ENCODE measurements at regions not wholly inside any gene's neighbourhood (a gene's known extent, or its start where the extent isn't known, plus 50 kb on each side); places are given as distances from the start of the nearest gene placed in this dataset.

GRCh38 chr6:44664716-44665115 lies 277.2 kb downstream of the CDC5L start:
- no peak for DNase-seq

- DNase-seq: no peak
These were observed 277.6 kb downstream of the CDC5L start for GRCh38 chr6:44665143-44665542.

GRCh38 chr6:44665683-44666082 lies 278.2 kb downstream of the CDC5L start:
- no peak for DNase-seq

DNA sequence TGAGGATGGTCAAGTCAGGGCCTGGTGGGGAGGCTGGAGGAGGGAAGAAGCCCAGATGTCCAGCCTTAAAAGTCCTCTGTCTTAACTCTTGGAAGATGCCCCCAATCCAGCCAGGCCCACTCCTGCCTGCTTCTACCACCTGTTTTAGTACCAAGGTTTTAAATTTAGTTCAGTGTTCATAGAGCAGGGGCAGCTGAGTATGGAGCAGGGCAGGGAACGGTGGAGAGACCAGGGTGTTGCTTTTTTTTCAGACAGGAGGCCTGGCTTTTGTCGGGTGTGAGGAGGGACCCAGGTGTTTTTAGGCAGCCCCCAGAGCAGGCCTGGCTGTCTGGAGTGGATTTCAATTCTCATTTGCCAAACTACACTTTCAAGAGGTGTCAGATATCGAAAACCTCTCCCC lies 278.8 kb downstream of the CDC5L start:
- no peak for DNase-seq

GRCh38 chr6:44667226-44667625 lies 279.7 kb downstream of the CDC5L start:
- no peak for DNase-seq

DNA sequence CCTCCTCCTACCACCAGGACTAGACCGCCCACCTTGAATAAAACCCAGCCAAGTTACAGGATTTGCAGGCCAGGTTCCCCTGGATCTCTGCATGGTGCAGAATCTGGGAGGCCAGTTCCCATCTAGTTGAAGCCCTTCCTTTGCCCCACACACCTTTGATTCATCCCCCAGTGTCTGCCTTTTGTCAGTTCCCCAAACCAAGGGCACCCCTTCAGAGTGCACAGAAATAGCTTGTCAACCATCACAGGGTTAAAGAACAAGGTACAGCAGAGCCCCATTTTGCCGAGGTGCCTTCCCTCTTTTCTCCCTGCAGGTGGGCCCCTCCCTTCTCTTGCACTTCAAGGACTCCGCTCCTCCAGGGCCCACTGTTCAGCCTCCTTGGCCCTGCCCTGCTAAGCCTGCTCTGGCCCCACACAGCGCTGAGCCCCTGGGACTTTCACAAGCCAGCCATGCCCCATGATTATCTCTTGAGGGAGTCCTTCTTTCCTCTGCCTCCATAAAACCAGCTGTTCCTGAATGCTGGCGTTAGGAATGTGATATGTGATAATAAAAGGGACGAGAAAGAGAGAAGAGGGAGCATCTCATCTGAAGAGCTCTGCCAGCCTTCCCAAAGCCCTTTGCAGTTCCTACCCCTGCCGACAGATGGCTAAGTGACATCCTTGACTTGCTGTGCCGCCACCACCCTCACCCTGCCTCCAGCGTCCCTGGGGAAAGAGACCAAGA lies 280.3 kb downstream of the CDC5L start:
- DNase-seq: no peak

- DNase-seq: no peak
These were observed 281.0 kb downstream of the CDC5L start for GRCh38 chr6:44668391-44668930.

GRCh38 chr6:44668976-44669934 lies 281.7 kb downstream of the CDC5L start:
- no peak for DNase-seq

DNA sequence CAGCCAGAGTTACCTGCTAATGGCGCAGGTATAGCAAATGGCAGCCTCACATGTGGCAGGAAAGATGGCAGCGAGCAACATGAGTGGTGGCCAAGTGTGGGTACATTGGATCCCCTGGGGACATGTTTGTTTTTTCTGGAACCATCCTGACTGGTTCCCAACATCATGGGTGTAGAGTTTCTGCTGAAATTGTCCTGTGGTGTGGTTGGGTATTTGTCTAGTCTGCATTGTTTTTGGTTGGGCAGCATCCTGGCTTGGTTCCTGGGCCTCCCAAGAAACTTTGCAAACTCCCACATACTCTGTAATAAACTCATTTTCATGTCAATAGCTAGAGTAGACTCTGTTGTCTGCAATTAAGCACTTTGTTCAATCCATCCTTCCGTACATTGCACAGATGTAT lies 282.6 kb downstream of the CDC5L start:
- DNase-seq: no peak

DNA sequence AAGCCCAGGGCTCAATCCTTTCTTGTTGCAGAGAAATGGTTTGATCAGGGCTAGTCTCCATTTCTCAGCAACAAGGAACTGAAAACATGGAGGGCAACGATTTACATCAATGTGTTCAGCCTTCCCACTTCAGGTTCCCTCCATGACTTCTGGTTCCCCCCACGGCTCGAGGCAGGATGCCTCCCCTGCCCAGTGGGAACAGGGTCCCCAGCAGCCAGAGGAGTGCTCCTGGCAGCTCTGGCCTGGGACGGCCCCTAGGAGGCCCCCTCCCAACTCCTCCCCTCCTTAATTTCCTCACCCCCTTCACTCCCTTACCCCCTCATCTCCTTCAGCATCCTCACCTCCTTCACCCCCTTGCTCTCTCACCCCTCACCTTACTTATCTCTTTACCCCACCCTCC lies 283.8 kb downstream of the CDC5L start:
- DNase-seq: no peak

DNA sequence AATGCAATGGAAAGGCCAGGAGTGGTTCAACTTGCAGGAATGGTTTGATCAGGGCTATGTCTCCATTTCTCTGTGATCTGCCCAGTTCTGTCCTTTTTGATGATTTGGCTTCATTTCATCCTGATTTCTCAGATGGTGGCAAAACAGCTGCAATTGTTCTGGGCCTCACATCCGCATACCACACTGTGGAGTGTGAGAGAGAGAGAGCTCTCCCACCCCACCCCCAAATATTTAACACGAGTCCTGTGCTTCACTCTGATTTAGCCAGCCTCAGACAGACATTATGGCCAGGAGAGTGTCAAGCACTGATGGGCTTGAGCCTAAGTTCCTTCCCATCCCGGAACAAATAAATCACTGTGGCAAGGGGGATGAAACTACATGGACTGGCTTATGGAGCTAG lies 284.6 kb downstream of the CDC5L start:
- no peak for DNase-seq

DNA sequence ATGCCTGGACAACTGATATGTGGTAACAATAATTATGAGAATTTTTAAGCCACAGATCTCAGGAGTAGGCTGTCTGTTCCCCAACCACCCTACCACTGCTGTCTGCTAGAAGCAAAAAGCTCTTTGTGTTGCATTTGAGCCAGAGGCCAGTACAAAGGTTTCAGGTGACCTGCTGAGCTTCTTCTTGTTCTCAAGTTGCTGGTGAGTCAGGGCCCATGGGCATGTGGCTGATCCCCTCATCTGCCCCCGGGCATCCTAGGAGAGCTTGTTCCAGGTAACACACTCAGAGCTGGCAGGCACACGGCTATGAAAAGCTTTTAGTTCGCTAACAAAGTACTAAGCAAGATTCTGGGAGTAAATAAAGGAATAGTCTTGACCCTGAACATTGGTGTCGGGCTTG lies 285.3 kb downstream of the CDC5L start:
- no peak for DNase-seq

- no peak for DNase-seq
These were observed 287.0 kb downstream of the CDC5L start for GRCh38 chr6:44674226-44675155.

GRCh38 chr6:44675449-44675848 lies 287.9 kb downstream of the CDC5L start:
- DNase-seq: no peak

DNA sequence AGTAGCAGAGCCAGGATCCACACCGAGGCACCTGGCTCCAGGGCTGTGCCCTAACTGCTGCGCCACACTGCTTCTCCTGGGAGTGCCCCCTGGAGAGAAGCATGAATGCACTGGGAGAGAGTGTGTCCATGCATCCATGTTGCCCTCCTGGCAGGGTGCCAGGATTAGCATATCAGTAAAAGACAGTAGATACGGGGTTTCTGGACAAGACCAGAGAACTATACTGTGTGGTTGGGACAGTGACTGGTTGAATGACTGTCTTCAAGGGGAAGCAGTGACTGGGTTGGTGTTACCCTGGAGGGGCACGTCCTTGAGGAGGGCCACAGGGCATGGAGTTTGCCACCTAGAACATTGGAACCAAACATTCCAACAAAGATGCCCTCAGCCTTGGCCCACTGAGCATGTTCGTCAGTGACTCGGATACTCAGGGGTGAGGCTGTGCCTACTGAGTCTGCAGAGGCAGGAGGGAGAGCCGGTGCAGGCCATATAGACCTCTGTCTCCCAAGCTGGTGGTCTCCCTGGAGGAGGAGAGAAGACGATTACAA lies 288.8 kb downstream of the CDC5L start:
- DNase-seq: no peak

DNA sequence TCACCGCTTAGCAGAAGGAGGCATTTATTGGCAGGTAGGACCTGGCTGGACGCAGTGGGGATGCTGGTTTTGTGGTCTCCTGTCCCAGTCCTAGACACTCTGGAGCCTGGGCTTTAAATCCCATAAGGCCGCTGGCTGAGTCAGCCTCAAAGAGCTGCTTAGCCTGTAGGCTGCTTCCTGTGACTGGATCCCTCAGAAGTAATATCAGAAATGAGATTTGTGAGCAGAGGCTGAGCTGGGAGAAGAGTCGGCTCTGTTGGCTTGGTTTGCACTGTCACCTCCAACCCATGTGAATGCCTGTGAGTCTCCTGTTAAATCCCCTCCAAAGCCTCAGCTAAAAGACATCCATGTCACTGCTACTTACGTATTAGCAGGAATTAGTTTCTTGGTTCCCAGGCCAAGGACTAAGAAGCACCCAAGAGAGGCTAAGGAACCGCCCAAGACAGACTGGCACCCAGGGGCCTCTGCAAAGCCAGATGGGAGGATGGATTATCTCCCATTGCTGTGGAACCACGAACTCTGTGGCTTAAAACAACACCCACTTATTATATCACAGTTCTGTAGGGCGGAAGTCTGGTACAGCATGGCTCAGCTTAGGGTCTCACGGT lies 289.4 kb downstream of the CDC5L start:
- no peak for DNase-seq

DNA sequence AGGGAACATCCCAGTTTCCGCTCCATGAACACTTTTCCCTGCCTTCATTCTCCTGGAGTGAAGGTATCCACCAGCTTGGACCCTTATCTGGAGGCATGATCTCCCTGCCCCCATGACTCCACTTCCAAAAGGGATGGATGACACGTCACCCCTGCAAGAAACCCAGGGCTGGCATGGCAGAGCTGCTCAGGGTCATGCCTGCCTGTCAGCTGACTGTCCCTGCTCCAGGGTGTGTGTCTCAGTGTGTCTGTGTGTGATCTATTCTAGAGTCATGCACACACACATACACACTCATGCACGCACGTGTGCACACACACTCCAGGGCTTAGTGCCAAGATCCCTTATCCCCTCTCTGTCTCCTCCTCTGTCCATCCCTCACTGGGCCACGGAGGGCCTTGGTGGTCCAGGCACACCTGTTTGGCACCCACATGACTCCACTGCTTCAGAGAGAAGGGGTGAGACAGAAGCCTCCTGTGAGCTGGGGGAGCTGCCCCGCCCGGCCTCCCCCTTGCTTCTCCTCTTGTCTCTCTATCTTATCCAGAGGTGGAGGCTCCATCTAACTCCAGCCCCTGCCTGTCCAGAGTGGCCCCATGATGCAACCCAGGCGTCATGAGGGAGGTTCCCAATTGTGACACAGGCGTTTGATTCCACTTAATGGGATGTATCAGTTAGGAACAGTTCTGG lies 290.9 kb downstream of the CDC5L start:
- no peak for DNase-seq

DNA sequence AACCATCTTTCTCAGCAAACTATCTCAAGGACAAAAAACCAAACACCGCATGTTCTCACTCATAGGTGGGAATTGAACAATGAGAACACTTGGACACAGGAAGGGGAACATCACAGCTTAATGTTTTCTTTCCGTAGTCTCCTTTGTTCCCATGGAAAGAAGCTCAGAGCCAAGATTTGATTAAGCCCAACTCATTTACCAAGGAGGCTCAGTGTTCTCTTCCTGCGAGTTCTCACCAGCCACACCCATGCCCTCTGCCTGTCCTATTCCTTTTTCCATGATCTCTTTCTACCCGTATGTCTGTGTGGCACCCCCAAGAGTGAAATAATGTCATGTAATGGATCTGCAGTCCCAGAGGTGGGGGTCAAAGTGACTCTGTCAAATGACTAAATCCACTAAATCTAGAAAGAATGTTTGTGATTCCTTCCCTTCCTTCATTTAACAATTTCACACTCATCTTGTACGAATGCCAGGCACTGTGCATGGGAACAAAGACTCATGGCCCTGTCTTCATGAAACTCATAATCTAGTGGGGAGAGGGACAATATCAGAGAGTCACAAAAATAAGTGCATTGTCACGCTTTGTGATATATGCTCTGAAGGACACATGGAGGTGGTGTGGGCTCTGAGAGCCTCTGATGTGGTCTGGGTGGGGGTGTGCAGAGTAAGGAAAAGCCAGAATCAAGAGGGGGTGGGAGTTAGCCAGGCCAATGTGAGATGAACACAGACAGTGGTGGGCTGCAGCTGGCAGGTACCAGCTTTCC lies 292.1 kb downstream of the CDC5L start:
- no peak for DNase-seq

DNA sequence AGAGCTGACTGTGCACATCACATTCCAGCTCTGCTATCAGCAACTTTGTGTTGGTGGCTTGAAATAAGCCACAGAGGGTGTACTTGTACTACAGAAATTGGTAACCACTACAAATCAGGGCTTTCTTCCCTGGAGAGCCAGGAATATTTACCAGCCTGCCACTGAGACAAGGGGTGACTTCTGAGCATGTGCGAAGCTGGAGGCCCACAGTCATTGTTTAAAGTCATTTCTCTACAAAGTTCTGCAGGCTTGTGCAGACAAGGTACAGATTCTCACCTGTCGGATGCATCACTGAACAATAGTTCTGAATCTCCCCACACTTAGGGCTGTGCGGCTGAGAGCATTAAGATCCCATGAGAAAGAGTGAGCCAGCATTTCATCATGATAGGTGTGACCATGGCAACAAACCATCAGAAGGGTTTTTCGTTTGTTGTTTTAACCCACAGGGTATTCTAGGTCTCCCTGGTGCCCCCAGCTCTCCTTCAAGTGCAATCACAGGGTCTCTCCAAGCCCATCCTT lies 292.8 kb downstream of the CDC5L start:
- DNase-seq: no peak

GRCh38 chr6:44681761-44682160 lies 294.3 kb downstream of the CDC5L start:
- no peak for DNase-seq
